ENCODE measurements at regions not wholly inside any gene's neighbourhood (a gene's known extent, or its start where the extent isn't known, plus 50 kb on each side); places are given as distances from the start of the nearest gene placed in this dataset.

DNA sequence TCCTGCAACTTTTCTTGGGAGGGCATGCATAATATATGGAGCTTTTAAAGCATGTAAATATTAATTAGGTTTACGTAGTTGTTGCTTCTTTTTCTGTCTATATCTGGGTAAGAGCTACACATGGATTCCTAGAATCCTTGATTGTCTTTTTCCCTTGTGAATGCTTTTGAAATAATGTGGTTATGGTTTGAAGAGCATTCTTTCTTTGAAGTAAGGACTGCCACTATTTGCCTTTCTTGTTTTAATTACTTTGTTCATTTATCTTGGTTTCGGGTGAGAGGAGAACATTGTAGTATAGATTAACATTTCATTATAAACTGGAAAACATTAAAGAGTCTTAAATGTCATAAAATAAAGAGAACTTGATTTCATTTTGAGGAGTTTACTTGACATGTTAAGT lies 674.0 kb downstream of the ZBBX start (continued):
- TF ChIP-seq ZBTB33 (IDR thresholded peaks at IDR 0.05; ENCODE audit: borderline replicate concordance, low read depth) (no peak), USF1 (IDR thresholded peaks at IDR 0.05; ENCODE audit: borderline replicate concordance, low read depth) (no peak), MEF2A (IDR thresholded peaks at IDR 0.05; ENCODE audit: borderline replicate concordance, low read depth) (no peak), EZH2phosphoT487 (IDR thresholded peaks at IDR 0.05; ENCODE audit: borderline replicate concordance, low read depth) (no peak), FOXM1 (IDR thresholded peaks at IDR 0.05; ENCODE audit: low read depth) (no peak), YY1 (IDR thresholded peaks at IDR 0.05; ENCODE audit: low read depth) (no peak)
- TF ChIP-seq, protein P1, sequence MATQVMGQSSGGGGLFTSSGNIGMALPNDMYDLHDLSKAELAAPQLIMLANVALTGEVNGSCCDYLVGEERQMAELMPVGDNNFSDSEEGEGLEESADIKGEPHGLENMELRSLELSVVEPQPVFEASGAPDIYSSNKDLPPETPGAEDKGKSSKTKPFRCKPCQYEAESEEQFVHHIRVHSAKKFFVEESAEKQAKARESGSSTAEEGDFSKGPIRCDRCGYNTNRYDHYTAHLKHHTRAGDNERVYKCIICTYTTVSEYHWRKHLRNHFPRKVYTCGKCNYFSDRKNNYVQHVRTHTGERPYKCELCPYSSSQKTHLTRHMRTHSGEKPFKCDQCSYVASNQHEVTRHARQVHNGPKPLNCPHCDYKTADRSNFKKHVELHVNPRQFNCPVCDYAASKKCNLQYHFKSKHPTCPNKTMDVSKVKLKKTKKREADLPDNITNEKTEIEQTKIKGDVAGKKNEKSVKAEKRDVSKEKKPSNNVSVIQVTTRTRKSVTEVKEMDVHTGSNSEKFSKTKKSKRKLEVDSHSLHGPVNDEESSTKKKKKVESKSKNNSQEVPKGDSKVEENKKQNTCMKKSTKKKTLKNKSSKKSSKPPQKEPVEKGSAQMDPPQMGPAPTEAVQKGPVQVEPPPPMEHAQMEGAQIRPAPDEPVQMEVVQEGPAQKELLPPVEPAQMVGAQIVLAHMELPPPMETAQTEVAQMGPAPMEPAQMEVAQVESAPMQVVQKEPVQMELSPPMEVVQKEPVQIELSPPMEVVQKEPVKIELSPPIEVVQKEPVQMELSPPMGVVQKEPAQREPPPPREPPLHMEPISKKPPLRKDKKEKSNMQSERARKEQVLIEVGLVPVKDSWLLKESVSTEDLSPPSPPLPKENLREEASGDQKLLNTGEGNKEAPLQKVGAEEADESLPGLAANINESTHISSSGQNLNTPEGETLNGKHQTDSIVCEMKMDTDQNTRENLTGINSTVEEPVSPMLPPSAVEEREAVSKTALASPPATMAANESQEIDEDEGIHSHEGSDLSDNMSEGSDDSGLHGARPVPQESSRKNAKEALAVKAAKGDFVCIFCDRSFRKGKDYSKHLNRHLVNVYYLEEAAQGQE (IDR thresholded peaks at IDR 0.05; ENCODE audit: low read depth, low read length), result no peak
- TF ChIP-seq, protein P2, sequence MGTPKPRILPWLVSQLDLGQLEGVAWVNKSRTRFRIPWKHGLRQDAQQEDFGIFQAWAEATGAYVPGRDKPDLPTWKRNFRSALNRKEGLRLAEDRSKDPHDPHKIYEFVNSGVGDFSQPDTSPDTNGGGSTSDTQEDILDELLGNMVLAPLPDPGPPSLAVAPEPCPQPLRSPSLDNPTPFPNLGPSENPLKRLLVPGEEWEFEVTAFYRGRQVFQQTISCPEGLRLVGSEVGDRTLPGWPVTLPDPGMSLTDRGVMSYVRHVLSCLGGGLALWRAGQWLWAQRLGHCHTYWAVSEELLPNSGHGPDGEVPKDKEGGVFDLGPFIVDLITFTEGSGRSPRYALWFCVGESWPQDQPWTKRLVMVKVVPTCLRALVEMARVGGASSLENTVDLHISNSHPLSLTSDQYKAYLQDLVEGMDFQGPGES (IDR thresholded peaks at IDR 0.05; ENCODE audit: low read depth, low read length), result no peak

GRCh38 chr3:166697495-166697894 lies 682.6 kb downstream of the ZBBX start:
- Histone ChIP-seq H4K20me1 (ENCODE audit: insufficient read depth) (no peaks in the 10 kb centered on the region), H3F3A (replicated peaks; ENCODE audit: insufficient read depth) (no peaks in the 10 kb centered on the region), H3K27ac (ENCODE audit: low read depth in 2 of 2, low read length in 1 of 2) (no peak overlapping the region), H3K4me3 (ENCODE audit: low read depth in 2 of 2, low read length in 1 of 2) (no peak overlapping the region), H3K4me2 (no peak overlapping the region), H3K9me2 (no peaks in the 10 kb centered on the region), H3K4me1 (ENCODE audit: control insufficient read depth in 1 of 2, insufficient read depth in 2 of 2, low read depth in 1 of 2, low read length in 1 of 2) (no peaks in the 10 kb centered on the region), H3K27me3 (ENCODE audit: insufficient read depth) (no peaks in the 10 kb centered on the region), H2AFZ (ENCODE audit: low read depth) (no peak overlapping the region), H3K9me3 (no peaks in the 10 kb centered on the region), H3K79me2 (ENCODE audit: insufficient read depth) (no peaks in the 10 kb centered on the region), H3K36me3 (replicated peaks in 1 of 2; ENCODE audit: control insufficient read depth in 1 of 2, insufficient read depth in 2 of 2, low read length in 1 of 2) (no peaks in the 10 kb centered on the region), H3K9ac (no peak overlapping the region)
- WGBS (ENCODE audit: low lambda C conversion rate), result 6% methylated on average over 1 of the region's 1 CpG
- no peak for DNase-seq
- ChIA-PET CTCF (no interaction called here), POLR2A (no interaction called here)
- TF ChIP-seq FOXM1 (IDR thresholded peaks at IDR 0.05; ENCODE audit: low read depth) (no peak), NRF1 (IDR thresholded peaks at IDR 0.05; ENCODE audit: low read depth, low read length) (no peak), YY1 (IDR thresholded peaks at IDR 0.05; ENCODE audit: low read depth) (no peak), TCF12 (IDR thresholded peaks at IDR 0.05) (no peak), POLR2AphosphoS5 (IDR thresholded peaks at IDR 0.05; ENCODE audit: low read depth, low read length) (no peak), JUND (IDR thresholded peaks at IDR 0.05) (no peak), TEAD4 (IDR thresholded peaks at IDR 0.05; ENCODE audit: borderline replicate concordance, insufficient read depth) (no peak)
